ENCODE measurements at regions not wholly inside any gene's neighbourhood (a gene's known extent, or its start where the extent isn't known, plus 50 kb on each side); places are given as distances from the start of the nearest gene placed in this dataset.

DNA sequence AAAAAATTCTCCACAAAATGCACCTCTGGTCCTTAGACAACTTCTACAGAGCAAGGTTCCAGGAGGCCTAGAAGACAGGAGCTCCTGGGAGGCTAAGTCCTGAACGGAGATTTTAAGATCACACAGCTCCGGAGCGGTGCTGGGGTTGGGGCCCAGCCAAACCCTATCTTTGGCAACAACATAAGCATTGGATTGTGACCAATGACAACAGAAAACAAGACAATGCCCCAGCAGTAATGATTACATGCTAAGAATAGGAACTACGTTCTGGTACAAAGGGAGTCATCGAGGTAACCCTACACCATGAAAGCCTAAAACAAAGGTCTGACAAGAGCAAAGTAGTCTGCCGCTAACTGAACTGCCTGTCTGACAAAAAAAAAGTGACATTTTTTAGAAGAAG lies 171.2 kb downstream of the CMPK2 start:
- Mint-ChIP-seq H3K4me3 (no peak overlapping the region), H3K4me1 (no peaks in the 10 kb centered on the region), H3K27ac (no peak overlapping the region), H3K27me3 (peaks cover 0 to 8% (median 6%) of the 10 kb centered on the region in 5 donors), H3K9me3 (peaks cover 0 to 3% (median 0%) of the 10 kb centered on the region in 9 donors), H3K36me3 (no peaks in the 10 kb centered on the region)
- ATAC-seq (no peak), DNase-seq (no peak)
- POLR2A ChIA-PET: no interaction called here

DNA sequence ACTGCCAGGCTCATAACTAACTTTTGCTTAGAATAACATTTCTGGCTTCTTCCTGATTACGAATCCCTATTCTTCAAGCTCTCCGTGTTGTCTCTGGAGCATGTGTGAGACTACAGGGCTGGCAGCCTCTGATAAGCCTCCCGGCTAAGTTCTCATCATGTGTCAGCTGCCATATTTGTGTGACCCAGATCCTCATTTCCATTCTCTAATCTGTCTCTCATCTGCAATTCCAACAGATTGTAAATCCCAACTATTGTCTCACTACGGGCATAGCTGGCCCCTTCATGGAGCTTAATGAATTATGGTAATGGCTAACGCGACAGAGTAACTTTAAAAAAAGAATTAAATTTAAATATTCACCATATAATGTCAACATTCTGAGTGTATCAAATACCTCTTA lies 165.4 kb downstream of the CMPK2 start:
- DNase-seq: no peak
- Mint-ChIP-seq H3K4me3 (no peak overlapping the region), H3K27ac (no peak overlapping the region), H3K36me3 (peaks cover 0 to 15% (median 8%) of the 10 kb centered on the region in 3 donors), H3K4me1 (no peaks in the 10 kb centered on the region), H3K9me3 (peaks cover 3 to 29% (median 18%) of the 10 kb centered on the region in 9 donors), H3K27me3 (peaks cover 3 to 13% (median 8%) of the 10 kb centered on the region in 5 donors)
- POLR2A ChIA-PET: no interaction called here
- no peak for ATAC-seq

DNA sequence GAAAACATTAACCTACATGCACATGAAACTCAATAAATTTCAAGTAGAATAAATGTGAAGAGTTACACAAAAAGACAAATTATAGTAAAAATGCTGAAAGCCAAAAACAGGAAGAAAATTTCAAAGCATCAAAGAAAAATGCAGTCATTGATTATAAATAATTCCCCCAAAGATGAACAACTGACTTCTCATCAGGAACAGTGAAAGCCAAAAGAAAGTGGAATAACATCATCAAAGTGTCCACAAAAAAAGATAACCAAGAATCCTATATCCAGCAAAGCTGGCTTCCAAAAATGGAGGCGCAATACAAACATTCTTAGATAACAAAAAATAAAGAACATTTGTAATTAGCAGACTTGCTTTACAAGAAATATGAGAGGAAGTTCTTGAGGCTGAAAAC lies 161.6 kb downstream of the CMPK2 start:
- POLR2A ChIA-PET: no interaction called here

DNA sequence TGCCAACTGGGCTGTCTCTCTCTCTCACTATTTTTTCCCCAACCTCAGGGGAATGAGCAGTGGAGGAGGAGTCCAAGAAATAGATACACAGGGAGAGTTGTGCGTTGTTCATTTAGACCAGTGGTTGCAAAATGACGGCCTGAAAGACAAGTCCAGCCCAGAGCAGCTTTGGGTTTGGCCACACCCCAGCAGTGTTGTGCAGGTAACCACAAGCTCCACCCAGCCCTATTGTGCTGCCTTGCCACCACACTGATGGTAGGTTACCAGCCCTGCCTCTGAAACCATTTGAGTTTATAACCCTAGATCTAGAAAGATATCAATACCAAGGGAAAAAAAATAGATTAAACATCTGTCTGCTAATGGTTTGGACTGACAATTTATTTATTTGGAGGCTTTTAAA lies 144.3 kb downstream of the CMPK2 start:
- Mint-ChIP-seq H3K9me3 (no peaks in the 10 kb centered on the region), H3K36me3 (no peaks in the 10 kb centered on the region), H3K27me3 (peaks cover 8 to 36% (median 17%) of the 10 kb centered on the region in 5 donors), H3K4me1 (no peaks in the 10 kb centered on the region), H3K27ac (no peak overlapping the region), H3K4me3 (no peak overlapping the region)
- ATAC-seq (no peak), DNase-seq (no peak)
- POLR2A ChIA-PET: no interaction called here

More for the DNA sequence above, 161.6 kb downstream of the CMPK2 start:
- no peak overlapping the region for H3K27ac Mint-ChIP-seq
- DNase-seq (no peak), ATAC-seq (no peak)
- H3K9me3 Mint-ChIP-seq: peaks cover 6 to 39% (median 22%) of the 10 kb centered on the region in 9 donors
- peaks cover 0 to 20% (median 8%) of the 10 kb centered on the region in 3 donors for H3K36me3 Mint-ChIP-seq
- H3K27me3 Mint-ChIP-seq: peaks cover 5 to 14% (median 8%) of the 10 kb centered on the region in 5 donors
- no peak overlapping the region for H3K4me3 Mint-ChIP-seq
- H3K4me1 Mint-ChIP-seq: no peaks in the 10 kb centered on the region

DNA sequence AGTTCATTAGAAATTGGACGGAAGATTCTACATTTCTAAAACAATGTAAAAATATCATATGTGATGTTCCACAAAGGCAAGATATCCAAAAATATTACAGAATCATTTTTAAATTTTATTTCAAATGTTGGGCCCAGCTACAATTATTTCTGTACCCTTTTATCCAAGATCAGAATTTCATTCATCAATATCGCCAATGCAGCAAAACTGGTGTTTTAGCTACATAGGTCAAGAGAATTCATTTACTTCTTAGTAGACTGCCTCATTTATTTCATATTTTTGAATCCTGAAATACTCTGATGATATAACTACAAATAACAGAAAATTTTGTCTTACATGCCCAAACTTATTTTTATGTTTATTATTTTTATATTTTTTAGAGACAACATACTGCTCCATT lies 143.1 kb downstream of the CMPK2 start:
- no peak for DNase-seq
- ATAC-seq: no peak
- Mint-ChIP-seq H3K9me3 (no peaks in the 10 kb centered on the region), H3K4me1 (no peaks in the 10 kb centered on the region), H3K36me3 (no peaks in the 10 kb centered on the region), H3K27me3 (peaks cover 5 to 35% (median 19%) of the 10 kb centered on the region in 5 donors), H3K4me3 (no peak overlapping the region), H3K27ac (no peak overlapping the region)
- POLR2A ChIA-PET: no interaction called here

DNA sequence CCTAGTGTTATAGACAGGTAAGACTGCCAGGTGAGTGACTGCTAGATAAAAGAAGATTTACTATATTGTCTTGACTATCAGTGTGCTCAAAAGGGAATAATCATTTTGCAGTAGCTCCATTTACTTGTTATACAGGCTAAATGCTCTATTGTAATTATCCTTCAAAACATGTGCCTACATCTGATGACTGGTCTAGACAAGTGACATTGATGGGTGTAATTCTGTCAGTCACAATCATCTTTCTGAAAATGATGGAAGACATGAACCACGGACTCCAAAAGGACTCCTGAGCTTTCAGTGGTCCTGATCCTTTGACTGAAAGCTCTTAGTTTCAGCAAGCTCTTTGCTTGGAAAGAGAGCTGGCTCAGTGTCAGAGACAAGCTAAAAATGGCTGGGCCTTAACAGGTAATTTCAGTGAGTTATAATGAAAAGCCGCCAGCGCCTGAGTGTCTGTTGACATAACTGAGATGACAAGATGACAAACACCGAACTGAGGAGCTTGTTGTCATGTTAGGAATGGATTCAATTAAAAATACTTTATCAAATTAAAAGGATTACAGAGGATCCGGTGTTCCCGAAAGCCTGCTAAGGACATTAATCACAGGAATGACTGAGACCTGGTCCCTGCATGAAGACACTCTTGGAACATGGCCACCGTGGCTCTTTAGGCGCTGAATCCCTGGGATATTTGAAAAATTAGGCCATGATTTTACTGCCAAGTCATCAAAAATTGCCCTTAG lies 141.7 kb downstream of the CMPK2 start:
- Mint-ChIP-seq H3K4me3 (no peak overlapping the region), H3K27ac (no peak overlapping the region), H3K9me3 (no peaks in the 10 kb centered on the region), H3K4me1 (no peaks in the 10 kb centered on the region), H3K36me3 (no peaks in the 10 kb centered on the region), H3K27me3 (peaks cover 4 to 20% (median 15%) of the 10 kb centered on the region in 5 donors)
- DNase-seq: no peak
- ATAC-seq: no peak
- POLR2A ChIA-PET: no interaction called here

DNA sequence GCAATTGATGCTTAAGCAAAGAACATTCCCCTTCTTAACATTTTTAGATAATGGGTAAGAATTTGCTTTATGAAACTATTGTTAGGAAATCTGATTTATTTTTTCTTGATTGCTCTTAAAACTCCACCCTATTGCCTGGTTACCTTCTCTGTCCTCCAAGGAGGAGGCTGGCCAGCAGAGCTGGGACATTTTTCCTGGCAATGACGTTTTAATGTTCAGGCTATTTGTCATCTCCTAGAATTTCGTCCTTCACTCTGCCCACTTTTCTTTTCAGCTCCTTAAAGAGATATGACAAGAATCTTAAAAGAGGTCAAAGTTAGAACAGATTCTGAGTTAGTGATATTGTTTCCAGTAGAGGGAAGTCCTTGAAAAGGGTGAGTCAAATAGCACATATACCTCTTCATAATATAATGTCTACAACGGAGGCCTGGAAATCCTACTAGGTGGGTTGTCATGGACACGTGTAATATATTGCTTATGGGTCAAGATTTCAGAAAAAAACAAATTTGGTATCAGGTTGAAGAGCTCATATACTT lies 141.0 kb downstream of the CMPK2 start:
- ATAC-seq (no peak), DNase-seq (no peak)
- Mint-ChIP-seq H3K27me3 (peaks cover 4 to 18% (median 10%) of the 10 kb centered on the region in 5 donors), H3K4me3 (no peak overlapping the region), H3K36me3 (no peaks in the 10 kb centered on the region), H3K27ac (no peak overlapping the region), H3K4me1 (no peaks in the 10 kb centered on the region), H3K9me3 (no peaks in the 10 kb centered on the region)
- POLR2A ChIA-PET: no interaction called here

DNA sequence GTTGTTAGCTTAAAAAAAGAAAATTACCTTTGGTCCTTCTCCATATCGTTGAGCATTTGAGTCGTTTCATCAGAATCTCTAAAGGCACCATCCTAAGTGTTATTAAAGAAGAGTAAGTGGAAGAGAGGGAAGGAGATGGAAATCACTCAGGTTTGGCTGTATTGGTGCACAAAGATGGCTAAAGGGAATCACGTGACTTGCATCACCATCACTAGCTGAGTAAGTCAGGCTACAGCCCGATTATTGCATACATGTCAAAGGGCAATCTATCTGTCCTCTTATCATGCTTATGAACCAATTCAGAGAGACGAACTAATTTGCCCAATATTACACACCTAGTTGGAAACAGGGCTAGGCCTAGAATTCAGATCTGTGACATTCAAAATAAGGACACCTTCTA lies 137.6 kb downstream of the CMPK2 start:
- Mint-ChIP-seq H3K27me3 (peaks cover 4 to 38% (median 10%) of the 10 kb centered on the region in 5 donors), H3K27ac (no peak overlapping the region), H3K36me3 (peaks cover 0 to 7% (median 6%) of the 10 kb centered on the region in 3 donors), H3K9me3 (peaks cover 0 to 24% (median 4%) of the 10 kb centered on the region in 9 donors), H3K4me3 (no peak overlapping the region), H3K4me1 (no peaks in the 10 kb centered on the region)
- POLR2A ChIA-PET: no interaction called here
- ATAC-seq (no peak), DNase-seq (no peak)

DNA sequence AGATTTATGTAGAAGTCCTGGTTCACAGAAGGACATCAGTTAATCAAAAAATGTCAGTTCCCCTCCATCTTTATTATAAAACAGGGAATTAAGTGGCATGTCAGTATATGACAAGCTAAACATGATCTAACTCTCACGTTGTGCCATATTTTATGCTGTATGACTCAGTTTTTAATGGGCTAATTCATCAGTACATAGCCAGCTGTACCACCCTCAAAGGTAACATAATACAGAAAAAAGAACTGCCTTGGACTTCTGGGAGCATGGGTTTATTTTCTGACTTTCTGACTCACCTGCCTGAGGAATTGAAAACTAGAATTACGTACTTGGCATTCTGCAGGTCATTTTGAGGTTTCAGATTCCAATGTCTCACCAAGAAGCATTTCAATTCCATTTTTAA lies 135.7 kb downstream of the CMPK2 start:
- Mint-ChIP-seq H3K27me3 (peaks cover 8 to 50% (median 18%) of the 10 kb centered on the region in 5 donors), H3K36me3 (peaks cover 0 to 11% (median 6%) of the 10 kb centered on the region in 3 donors), H3K4me3 (no peak overlapping the region)

DNA sequence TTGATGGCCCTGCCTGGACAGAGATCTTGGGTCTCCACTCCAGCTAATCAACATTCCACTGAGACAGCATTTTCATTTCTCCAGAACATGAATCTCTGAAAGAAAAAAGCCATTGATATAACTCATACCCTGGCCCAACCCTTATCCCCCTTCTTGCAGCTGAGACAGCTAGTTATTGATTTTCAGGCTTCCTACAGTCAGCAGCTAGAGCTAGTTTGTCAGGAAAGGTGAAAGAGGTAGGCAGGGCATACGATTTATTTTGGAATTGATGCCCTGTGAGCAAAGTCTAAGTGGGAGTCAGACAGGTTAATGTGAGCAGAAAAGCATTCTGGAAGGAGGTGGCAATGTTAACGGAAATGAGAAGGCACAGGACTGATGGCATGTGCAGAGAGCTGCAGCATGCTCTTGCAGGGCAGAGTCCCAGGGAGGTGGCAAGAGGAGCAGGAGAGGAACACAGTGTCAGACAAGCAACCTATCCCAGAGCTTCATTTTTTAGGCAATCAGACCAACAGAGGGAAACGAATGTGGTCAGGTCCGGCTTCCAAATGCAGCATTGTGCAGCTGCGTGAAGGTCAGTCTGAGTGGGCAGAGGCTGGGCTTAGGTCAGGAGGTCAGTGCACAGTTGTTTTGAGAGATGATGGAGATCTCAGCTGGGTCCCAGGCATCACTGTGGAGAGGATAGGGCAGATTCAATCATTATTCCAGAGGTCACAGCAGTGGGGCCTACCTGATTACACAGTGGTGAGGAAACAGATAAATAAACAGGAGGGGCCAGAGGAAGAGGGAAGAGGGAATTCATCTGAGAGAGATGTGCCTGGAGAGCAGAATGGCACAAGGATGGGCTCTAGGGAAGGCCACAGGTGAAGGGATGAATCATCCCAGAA lies 134.8 kb downstream of the CMPK2 start:
- Mint-ChIP-seq H3K4me3 (no peak overlapping the region), H3K4me1 (no peaks in the 10 kb centered on the region), H3K27me3 (peaks cover 6 to 50% (median 13%) of the 10 kb centered on the region in 5 donors), H3K9me3 (peaks cover 0 to 24% (median 4%) of the 10 kb centered on the region in 9 donors), H3K27ac (no peak overlapping the region), H3K36me3 (peaks cover 0 to 11% (median 6%) of the 10 kb centered on the region in 3 donors)
- POLR2A ChIA-PET: no interaction called here
- DNase-seq (no peak), ATAC-seq (no peak)

More for the DNA sequence above, 135.7 kb downstream of the CMPK2 start:
- Mint-ChIP-seq H3K4me1 (no peaks in the 10 kb centered on the region), H3K27ac (no peak overlapping the region), H3K9me3 (peaks cover 0 to 24% (median 4%) of the 10 kb centered on the region in 9 donors)
- POLR2A ChIA-PET: no interaction called here
- ATAC-seq (no peak), DNase-seq (no peak)

DNA sequence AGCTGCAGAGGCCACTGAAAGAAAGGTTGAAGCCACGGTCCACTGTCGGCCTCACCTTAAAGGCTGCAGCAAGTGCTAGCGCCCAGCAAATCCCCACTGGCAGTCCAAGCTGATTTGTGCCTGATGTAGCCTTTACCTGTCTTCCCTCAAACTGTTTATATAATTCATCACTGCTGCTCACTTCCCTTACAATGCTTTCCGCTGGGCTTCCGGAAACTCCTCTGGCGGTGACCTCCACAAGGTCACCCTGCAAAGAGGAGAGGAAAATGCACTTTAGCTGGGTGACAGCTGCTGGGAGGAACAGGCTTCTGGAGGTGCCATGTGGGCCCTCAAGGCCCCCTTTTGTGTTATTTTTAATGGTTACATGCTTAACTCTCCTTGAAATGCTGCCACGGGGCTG lies 126.2 kb downstream of the CMPK2 start:
- H3K36me3 Mint-ChIP-seq: no peaks in the 10 kb centered on the region
- peaks cover 4 to 33% (median 10%) of the 10 kb centered on the region in 5 donors for H3K27me3 Mint-ChIP-seq
- no peak overlapping the region for H3K27ac Mint-ChIP-seq
- no peaks in the 10 kb centered on the region for H3K9me3 Mint-ChIP-seq
- POLR2A ChIA-PET: no interaction called here
- H3K4me3 Mint-ChIP-seq: no peak overlapping the region
- no peaks in the 10 kb centered on the region for H3K4me1 Mint-ChIP-seq
- DNase-seq (no peak), ATAC-seq (no peak)

DNA sequence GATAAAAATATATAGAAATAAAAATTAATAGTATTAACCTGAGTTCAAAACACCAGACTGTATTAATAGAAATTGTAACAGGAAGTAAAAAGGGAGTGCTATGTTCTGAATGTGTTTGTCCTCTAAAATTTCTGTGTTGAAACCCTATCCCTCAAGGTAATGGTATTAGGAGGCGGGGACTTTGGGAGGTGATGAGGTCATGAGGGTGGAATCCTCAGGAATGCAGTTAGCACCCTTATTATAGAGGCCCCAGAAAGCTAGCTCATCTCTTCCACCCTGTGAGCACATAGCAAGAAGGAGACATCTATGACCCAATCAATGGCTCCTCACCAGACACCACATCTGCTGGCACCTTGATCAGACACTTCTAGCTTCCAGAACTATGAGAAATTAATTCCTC lies 124.5 kb downstream of the CMPK2 start:
- no peak for DNase-seq
- H3K27me3 Mint-ChIP-seq: peaks cover 9 to 50% (median 18%) of the 10 kb centered on the region in 5 donors
- no peak for ATAC-seq
- H3K4me1 Mint-ChIP-seq: no peaks in the 10 kb centered on the region
- H3K4me3 Mint-ChIP-seq: no peak overlapping the region
- H3K27ac Mint-ChIP-seq: no peak overlapping the region
- H3K36me3 Mint-ChIP-seq: no peaks in the 10 kb centered on the region
- POLR2A ChIA-PET: no interaction called here
- H3K9me3 Mint-ChIP-seq: peaks cover 0 to 2% (median 0%) of the 10 kb centered on the region in 9 donors

DNA sequence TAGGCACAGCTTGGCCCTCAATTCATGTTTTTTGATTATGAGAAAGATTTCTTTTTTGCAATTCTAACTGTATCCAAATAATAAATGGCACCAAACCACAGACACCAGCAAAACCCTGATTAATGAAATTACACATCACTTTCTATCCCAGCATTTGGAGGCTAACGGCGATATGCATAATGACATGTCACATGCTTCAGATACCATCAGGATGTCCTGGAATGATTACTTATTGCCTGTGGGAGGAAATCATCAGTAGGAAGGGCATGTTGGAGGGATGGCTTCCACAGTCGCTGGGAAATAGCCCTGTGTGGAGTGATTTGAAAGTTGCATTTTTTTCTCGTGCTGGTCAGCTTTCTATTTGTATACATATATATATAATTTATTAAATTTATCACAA lies 121.7 kb downstream of the CMPK2 start:
- DNase-seq: no peak

More for the DNA sequence above, 121.7 kb downstream of the CMPK2 start:
- H3K4me1 Mint-ChIP-seq: no peaks in the 10 kb centered on the region
- no peak overlapping the region for H3K4me3 Mint-ChIP-seq
- peaks cover 17 to 62% (median 28%) of the 10 kb centered on the region in 5 donors for H3K27me3 Mint-ChIP-seq
- H3K9me3 Mint-ChIP-seq: peaks cover 0 to 2% (median 0%) of the 10 kb centered on the region in 9 donors
- H3K36me3 Mint-ChIP-seq: no peaks in the 10 kb centered on the region
- POLR2A ChIA-PET: no interaction called here
- no peak overlapping the region for H3K27ac Mint-ChIP-seq
- no peak for ATAC-seq
